Fibroblast of the aortic adventitia (primary cell): ENCODE measurements at regions not wholly inside any gene's neighbourhood (a gene's known extent, or its start where the extent isn't known, plus 50 kb on each side); places are given as distances from the start of the nearest gene placed in this dataset.
A peak's percentile ranks its signal among the peaks of the same experiment; 100 is the strongest.

Experiments used
- DNase-seq: peaks from one replicate; pipeline ENCODE4 v3.0.0-alpha.2; 2010; ENCODE audit warnings: low read depth
- H3K4me3 ChIP-seq: 2 replicates; pipeline ENCODE4 v1.5.1; 2011; ENCODE audit warnings: low read depth, mild to moderate bottlenecking, control low read depth, low read length, moderate library complexity
- CTCF ChIP-seq: IDR thresholded peaks from 2 replicates; pipeline ENCODE4 v1.5.1; 2011; ENCODE audit warnings: mild to moderate bottlenecking, low read length, control low read depth, inconsistent platforms; ENCODE audit not compliant: insufficient read depth

DNA sequence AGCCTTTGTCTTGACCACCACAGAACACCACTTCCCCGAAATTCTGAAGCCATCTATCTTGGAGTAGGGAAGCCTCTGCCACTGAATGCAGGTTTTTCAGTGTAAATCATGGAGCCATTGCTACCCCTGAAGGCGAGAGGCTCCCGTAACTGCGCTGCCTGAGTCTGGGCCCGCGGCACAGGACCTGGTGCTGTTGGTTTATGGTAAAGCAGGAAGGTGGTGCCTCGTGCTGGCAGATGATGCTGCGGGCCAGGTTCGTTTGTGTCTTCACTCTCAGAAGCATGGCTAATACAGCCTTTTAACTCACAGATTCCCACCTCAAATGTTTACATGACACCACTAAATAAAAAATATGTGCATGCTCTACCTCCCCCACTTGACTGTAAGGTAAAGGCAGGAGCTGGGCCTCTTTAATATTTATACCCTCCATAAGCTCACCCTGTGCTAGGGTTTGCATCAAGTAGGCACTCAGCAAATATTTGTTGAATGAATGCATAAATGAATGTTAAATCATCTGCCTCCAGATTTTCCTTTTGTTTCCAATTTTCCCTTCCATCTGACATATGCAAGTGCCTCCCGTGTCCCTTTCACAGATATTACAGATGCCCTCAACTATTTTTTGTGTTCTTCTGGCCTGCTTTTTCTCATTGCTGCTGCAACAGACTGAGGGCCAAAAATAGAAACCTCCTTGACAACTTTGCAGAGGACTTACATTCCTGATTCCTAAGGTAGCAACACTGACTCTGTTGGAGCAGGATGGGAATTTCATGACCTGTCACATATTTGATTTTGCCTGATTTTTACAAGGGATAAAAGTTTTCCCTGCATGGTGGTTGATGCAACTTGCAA is 83.5 kb upstream of the CPO start:
- DNase-seq, result peak; percentile 40
- no peak overlapping the region for H3K4me3 ChIP-seq
- no peak for TF ChIP-seq CTCF

DNA sequence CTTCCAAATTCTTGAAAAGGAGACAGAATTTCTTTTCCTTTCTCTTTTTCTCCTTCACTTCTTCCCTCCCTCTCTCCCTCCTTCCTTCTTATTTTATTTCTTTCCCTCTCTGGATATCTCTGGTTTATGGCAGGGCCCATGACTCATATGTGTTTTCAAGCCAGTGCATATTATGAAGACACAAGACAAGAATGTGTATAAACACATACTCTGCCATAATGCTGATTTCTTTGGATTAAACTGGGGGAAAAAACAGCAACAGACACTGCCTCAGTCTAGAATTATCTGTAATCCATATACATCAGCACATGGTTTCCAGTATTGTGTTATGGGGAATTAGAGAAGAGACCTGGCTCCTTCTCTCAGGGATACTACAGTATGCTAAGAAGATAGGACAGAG is 82.8 kb upstream of the CPO start:
- TF ChIP-seq CTCF, result no peak
- DNase-seq, result peak; percentile 70

GRCh38 chr2:206858687-206859329 is 80.5 kb upstream of the CPO start:
- no peak for DNase-seq
- no peak overlapping the region for H3K4me3 ChIP-seq
- TF ChIP-seq CTCF, result no peak

More for the DNA sequence above, 82.8 kb upstream of the CPO start:
- H3K4me3 ChIP-seq, result no peak overlapping the region

GRCh38 chr2:206859330-206859739 is 80.0 kb upstream of the CPO start:
- H3K4me3 ChIP-seq, result no peak overlapping the region
- DNase-seq, result no peak
- no peak for TF ChIP-seq CTCF

DNA sequence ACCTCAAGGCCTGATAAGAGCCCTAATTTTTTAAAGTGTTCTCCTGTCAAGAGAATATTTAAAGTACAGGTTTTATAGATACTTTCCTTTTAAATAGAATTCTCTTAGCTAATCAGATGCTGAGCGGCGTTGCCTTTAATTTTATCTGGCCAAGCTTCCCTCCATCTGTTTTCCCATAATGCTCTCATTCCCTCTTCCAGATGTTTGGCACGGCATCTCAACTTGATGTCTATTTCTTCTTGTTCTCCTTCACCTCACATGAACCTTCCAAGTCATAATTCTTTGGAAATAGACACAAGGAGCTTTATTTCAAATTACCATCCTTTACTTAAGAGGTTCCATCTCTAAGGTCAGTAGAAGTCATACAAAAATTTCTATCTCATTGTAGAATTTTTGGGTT is 76.1 kb upstream of the CPO start:
- DNase-seq, result peak; percentile 64

GRCh38 chr2:206863716-206864115 is 75.6 kb upstream of the CPO start:
- no peak for TF ChIP-seq CTCF
- no peak for DNase-seq
- no peak overlapping the region for H3K4me3 ChIP-seq

More for the DNA sequence above, 76.1 kb upstream of the CPO start:
- H3K4me3 ChIP-seq, result no peak overlapping the region
- no peak for TF ChIP-seq CTCF
